GM12864 (cell line): ENCODE measurements at regions not wholly inside any gene's neighbourhood (a gene's known extent, or its start where the extent isn't known, plus 50 kb on each side); places are given as distances from the start of the nearest gene placed in this dataset.
A peak's percentile ranks its signal among the peaks of the same experiment; 100 is the strongest.

Experiments
- DNase-seq: peaks from one replicate; pipeline ENCODE4 v3.0.0-alpha.2; 2011; ENCODE audit warnings: low read depth
- H3K4me3 ChIP-seq: 2 replicates; pipeline ENCODE4 v1.5.1; 2011; ENCODE audit warnings: mild to moderate bottlenecking, low read depth, low read length, control low read depth
- TF ChIP-seq, protein P1 (sequence below): IDR thresholded peaks from 2 replicates; pipeline ENCODE4 v1.5.1; 2011; ENCODE audit warnings: low read depth, mild to moderate bottlenecking, moderate library complexity, low read length, control low read depth, inconsistent platforms; ENCODE audit errors: missing control alignments

DNA sequence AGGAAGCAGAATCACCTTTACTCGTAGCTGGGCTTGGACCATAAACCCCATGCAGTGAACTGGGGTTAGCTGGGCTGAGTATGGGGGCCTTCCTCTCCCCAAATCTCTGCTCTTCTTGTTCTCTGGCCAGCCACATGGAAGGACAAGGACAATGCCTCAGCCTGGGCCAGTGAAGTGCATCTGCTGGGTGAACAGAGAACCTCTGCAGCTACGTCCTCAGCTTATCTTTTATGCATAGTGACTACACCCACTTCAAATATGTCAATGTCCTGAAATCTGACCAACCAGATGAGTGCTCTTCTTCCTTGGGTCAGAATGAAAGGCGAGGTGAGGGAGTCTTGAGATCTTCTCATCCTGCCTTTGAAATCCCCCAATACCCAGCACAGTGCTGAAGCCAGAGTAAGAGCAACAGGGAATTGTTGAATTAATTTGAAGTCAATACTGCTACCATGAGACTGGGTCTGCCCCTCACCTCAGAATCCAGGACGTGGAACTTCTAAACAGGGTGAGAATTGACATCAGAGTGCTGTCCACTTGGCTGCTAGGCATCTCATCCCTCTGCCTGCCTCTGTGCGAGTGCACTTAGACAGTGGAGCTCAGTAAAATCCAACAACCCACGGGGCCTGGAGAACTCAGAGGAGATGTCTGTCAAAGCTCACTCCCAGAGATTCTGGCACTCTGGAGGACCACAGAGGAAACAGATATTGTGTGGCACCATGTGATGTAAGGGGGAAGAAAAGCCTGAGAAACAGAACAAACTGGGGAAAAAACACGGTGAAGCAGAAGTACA, 99.0 kb downstream of the IER5 start:
- no peak overlapping the region for H3K4me3 ChIP-seq
- no peak for DNase-seq
- TF ChIP-seq, protein P1, sequence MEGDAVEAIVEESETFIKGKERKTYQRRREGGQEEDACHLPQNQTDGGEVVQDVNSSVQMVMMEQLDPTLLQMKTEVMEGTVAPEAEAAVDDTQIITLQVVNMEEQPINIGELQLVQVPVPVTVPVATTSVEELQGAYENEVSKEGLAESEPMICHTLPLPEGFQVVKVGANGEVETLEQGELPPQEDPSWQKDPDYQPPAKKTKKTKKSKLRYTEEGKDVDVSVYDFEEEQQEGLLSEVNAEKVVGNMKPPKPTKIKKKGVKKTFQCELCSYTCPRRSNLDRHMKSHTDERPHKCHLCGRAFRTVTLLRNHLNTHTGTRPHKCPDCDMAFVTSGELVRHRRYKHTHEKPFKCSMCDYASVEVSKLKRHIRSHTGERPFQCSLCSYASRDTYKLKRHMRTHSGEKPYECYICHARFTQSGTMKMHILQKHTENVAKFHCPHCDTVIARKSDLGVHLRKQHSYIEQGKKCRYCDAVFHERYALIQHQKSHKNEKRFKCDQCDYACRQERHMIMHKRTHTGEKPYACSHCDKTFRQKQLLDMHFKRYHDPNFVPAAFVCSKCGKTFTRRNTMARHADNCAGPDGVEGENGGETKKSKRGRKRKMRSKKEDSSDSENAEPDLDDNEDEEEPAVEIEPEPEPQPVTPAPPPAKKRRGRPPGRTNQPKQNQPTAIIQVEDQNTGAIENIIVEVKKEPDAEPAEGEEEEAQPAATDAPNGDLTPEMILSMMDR = no peak

- no peak for DNase-seq
- H3K4me3 ChIP-seq = no peak overlapping the region
- TF ChIP-seq, protein P1 = no peak
Observed at GRCh38 chr1:181189245-181189644, 100.7 kb downstream of the IER5 start.

GRCh38 chr1:181189691-181190363, 101.3 kb downstream of the IER5 start:
- TF ChIP-seq, protein P1 = peak; percentile 97
- DNase-seq = no peak
- H3K4me3 ChIP-seq = no peak overlapping the region

DNA sequence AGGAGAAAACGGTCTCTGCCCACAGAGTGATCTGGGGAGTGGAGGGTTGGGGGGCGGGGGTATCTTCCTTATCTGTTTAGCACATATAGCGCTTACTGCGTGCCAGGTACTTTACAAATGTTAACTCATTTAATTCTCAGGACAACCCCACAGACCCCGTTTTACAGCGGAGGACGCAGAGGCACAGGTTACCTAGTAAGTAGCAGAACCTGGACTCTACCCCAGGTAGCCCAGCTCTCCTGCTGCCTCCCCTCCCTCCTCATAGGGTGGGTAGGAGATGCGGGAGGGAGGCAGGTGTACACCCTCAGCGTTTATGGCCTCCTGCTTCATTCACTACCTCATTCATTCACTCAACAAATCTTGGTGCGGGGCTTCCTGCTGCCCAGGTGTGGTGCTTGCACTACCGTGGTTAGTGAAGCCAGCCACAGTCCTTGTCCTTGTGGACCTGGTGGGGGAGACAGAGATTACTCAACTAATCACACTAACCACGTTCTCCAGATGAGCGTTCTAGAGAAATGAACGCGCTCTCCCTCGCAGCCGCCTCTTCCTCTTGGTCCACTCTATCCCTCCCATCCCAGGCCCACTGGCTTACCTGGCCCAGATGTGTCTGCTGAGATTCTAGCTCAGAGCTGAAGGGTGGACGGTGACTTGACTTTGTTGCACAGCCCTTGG, 102.0 kb downstream of the IER5 start:
- no peak overlapping the region for H3K4me3 ChIP-seq
- TF ChIP-seq, protein P1 = peak; percentile 23
- DNase-seq = no peak

DNA sequence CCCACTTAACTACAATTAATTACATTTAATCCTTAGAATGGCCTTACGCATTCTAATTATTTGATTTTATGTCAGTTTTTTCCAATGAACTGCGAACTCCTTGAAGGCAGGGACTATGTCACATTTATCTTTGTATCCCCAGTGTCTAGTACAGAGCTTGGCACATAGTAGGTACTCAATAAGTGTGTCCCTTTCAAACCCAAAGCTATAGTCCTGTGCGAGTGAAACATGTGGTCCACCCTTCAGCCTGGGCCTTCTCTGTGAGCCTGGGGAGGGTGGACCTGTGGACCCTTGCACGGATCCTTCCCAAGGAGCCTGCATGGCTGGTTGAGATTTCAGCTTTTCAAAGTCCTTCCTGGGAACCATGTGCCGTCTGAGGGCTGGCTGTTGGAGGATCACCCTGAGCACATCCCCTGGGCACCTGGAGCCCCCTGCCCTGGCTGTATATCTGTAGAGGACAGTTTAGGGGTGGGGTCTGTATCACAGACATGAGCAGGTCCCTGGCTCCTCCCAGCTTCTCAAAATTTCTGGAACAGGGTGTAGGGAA, 103.1 kb downstream of the IER5 start:
- TF ChIP-seq, protein P1 = no peak
- H3K4me3 ChIP-seq = no peak overlapping the region
- DNase-seq = no peak

GRCh38 chr1:181192316-181192715, 103.8 kb downstream of the IER5 start:
- TF ChIP-seq, protein P1 = no peak
- DNase-seq = no peak

More at GRCh38 chr1:181192316-181192715, 103.8 kb downstream of the IER5 start:
- no peak overlapping the region for H3K4me3 ChIP-seq
